ENCODE measurements at regions not wholly inside any gene's neighbourhood (a gene's known extent, or its start where the extent isn't known, plus 50 kb on each side); places are given as distances from the start of the nearest gene placed in this dataset.

GRCh38 chr17:71325117-71325516, 795.7 kb upstream of the SOX9 start:
- no peak for DNase-seq (ENCODE audit: low read depth)
- no peak overlapping the region for H3K4me3 ChIP-seq (ENCODE audit: low read depth, low read length)
- TF ChIP-seq, protein P1, sequence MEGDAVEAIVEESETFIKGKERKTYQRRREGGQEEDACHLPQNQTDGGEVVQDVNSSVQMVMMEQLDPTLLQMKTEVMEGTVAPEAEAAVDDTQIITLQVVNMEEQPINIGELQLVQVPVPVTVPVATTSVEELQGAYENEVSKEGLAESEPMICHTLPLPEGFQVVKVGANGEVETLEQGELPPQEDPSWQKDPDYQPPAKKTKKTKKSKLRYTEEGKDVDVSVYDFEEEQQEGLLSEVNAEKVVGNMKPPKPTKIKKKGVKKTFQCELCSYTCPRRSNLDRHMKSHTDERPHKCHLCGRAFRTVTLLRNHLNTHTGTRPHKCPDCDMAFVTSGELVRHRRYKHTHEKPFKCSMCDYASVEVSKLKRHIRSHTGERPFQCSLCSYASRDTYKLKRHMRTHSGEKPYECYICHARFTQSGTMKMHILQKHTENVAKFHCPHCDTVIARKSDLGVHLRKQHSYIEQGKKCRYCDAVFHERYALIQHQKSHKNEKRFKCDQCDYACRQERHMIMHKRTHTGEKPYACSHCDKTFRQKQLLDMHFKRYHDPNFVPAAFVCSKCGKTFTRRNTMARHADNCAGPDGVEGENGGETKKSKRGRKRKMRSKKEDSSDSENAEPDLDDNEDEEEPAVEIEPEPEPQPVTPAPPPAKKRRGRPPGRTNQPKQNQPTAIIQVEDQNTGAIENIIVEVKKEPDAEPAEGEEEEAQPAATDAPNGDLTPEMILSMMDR (IDR thresholded peaks at IDR 0.05; ENCODE audit: insufficient read depth, low read depth, low read length) = no peak

- DNase-seq (ENCODE audit: low read depth) = no peak
- no peak overlapping the region for H3K4me3 ChIP-seq (ENCODE audit: low read depth, low read length)
- TF ChIP-seq, protein P1 (IDR thresholded peaks at IDR 0.05; ENCODE audit: insufficient read depth, low read depth, low read length) = no peak
These were observed 794.9 kb upstream of the SOX9 start for GRCh38 chr17:71325886-71326285.

DNA sequence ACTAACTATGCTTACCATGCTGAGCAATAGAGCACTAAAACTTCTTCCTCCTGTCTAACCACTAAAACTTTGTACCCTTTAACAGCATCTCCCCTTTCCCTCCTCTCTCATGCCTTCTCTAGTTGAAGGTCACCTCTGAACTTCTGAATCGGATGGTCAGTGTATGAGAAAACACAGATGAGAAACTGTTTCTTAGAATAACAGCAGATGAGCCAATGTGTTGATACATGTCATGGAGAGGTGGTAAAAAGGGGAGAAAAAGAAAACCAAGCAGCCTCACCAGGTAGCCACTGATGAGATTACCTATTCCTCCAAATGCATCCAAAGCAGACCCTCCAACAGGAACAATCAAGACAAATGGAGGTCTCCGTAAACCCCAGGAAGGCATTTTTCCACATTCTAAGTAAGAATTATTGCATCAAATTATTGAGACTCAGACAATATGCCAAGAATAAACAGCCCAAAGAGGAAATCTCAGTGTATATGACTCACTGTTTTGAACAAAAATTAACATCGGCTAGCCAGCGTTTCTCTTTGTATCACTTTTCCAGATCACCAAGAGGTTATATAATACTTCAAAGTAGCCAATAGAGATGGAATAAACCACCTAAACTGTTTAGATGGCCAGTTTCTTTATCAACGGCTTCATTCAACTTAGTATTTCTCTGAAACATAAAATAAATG, 793.3 kb upstream of the SOX9 start:
- TF ChIP-seq, protein P1 (IDR thresholded peaks at IDR 0.05; ENCODE audit: insufficient read depth, low read depth, low read length) = no peak
- no peak overlapping the region for H3K4me3 ChIP-seq (ENCODE audit: low read depth, low read length)
- peak; percentile 14 for DNase-seq (ENCODE audit: low read depth)

- TF ChIP-seq, protein P1 (IDR thresholded peaks at IDR 0.05; ENCODE audit: insufficient read depth, low read depth, low read length) = no peak
- DNase-seq (ENCODE audit: low read depth) = peak; percentile 46
- no peak overlapping the region for H3K4me3 ChIP-seq (ENCODE audit: low read depth, low read length)
These were observed 791.3 kb upstream of the SOX9 start for GRCh38 chr17:71329310-71330098.

- no peak overlapping the region for H3K4me3 ChIP-seq (ENCODE audit: low read depth, low read length)
- DNase-seq (ENCODE audit: low read depth) = no peak
- TF ChIP-seq, protein P1 (IDR thresholded peaks at IDR 0.05; ENCODE audit: insufficient read depth, low read depth, low read length) = no peak
These were observed 790.8 kb upstream of the SOX9 start for GRCh38 chr17:71330099-71330375.

DNA sequence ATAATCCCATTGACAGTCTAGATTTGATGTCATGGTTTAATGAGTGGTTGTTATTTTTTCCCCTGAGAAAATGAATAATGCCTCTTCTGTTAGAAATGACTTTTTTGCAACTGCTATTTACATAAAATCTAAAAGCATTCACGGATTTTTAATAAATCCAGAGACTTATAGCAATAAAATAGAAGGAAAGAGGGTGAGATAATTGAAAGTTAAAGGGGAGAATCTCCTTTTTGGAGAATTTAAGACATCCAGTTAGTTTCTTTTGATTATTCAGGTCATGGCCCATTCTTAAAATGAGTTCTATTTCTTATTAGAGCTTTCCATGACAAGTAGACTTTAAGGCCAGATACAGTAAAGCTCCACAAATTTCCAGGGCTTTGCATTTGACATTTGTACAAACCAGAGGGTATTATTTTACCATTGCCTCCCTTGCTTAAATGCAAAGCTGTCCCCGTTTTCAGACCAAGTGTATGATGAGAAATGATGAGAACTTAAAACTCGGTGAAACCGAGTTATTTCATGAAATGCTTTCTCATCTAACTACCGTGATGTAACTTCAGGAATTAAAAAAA, 789.0 kb upstream of the SOX9 start:
- DNase-seq (ENCODE audit: low read depth) = no peak
- TF ChIP-seq, protein P1 (IDR thresholded peaks at IDR 0.05; ENCODE audit: insufficient read depth, low read depth, low read length) = no peak
- no peak overlapping the region for H3K4me3 ChIP-seq (ENCODE audit: low read depth, low read length)

Data from fibroblast of villous mesenchyme (primary cell).